GM23338 (cell line): ENCODE measurements at regions not wholly inside any gene's neighbourhood (a gene's known extent, or its start where the extent isn't known, plus 50 kb on each side); places are given as distances from the start of the nearest gene placed in this dataset.

Experiments
- ATAC-seq: fragments of 200-7000 bp; cut with Tn5 transposase; 3 replicates; pipeline ENCODE4 v1.9.1; 2020
- DNase-seq: peaks from one replicate; pipeline ENCODE4 v3.0.0-alpha.2; 2015; ENCODE audit warnings: low spot score
- H2AFZ ChIP-seq: fragments of 200-600 bp; sonication (generic); 2 replicates; pipeline ENCODE4 v1.8.0; 2016; ENCODE audit warnings: antibody characterized with exemption, mild to moderate bottlenecking, moderate library complexity
- H3F3A ChIP-seq: fragments of 200-600 bp; sonication (generic); replicated peaks from 2 replicates; pipeline ENCODE4 v1.8.0; 2017; ENCODE audit warnings: antibody characterized with exemption, mixed run types, low read depth
- H3K27ac ChIP-seq: fragments of 200-600 bp; sonication (generic); 2 replicates; pipeline ENCODE4 v1.6.1; 2016; ENCODE audit warnings: low read depth
- H3K27me3 ChIP-seq: fragments of 200-600 bp; sonication (generic); 2 replicates; pipeline ENCODE4 v1.8.0; 2016; ENCODE audit warnings: mild to moderate bottlenecking, mixed run types, moderate library complexity; ENCODE audit not compliant: insufficient read depth
- H3K36me3 ChIP-seq: fragments of 200-600 bp; sonication (generic); 2 replicates; pipeline ENCODE4 v1.8.0; 2016; ENCODE audit warnings: mild to moderate bottlenecking; ENCODE audit not compliant: insufficient read depth
- H3K4me1 ChIP-seq: fragments of 200-600 bp; sonication (generic); 2 replicates; pipeline ENCODE4 v1.8.0; 2016; ENCODE audit warnings: mild to moderate bottlenecking, moderate library complexity; ENCODE audit not compliant: insufficient read depth
- H3K4me2 ChIP-seq: fragments of 200-600 bp; sonication (generic); 2 replicates; pipeline ENCODE4 v1.7.1; 2017; ENCODE audit warnings: mixed run types
- H3K4me3 ChIP-seq: fragments of 200-600 bp; sonication (generic); 2 replicates; pipeline ENCODE4 v1.6.1; 2016; ENCODE audit warnings: mixed run types
- H3K79me2 ChIP-seq: fragments of 200-600 bp; sonication (generic); replicated peaks from 2 replicates; pipeline ENCODE4 v1.8.0; 2017; ENCODE audit warnings: mild to moderate bottlenecking; ENCODE audit not compliant: insufficient read depth
- H3K9me2 ChIP-seq: fragments of 200-600 bp; sonication (generic); 2 replicates; pipeline ENCODE4 v1.8.0; 2017; ENCODE audit not compliant: insufficient read depth
- H4K20me1 ChIP-seq: fragments of 200-600 bp; sonication (generic); replicated peaks from 2 replicates; pipeline ENCODE4 v1.8.0; 2017; ENCODE audit warnings: mild to moderate bottlenecking; ENCODE audit not compliant: insufficient read depth
- H3K27ac Mint-ChIP-seq: 2 replicates; pipeline ENCODE4 v1.8.0; 2020; ENCODE audit warnings: inconsistent platforms, mild to moderate bottlenecking, moderate library complexity, mixed read lengths
- H3K27me3 Mint-ChIP-seq: 3 replicates; pipeline ENCODE4 v1.8.0; 2022; ENCODE audit warnings: low read depth, mild to moderate bottlenecking, moderate library complexity, mixed read lengths, inconsistent platforms; ENCODE audit not compliant: insufficient read depth, poor library complexity
- H3K36me3 Mint-ChIP-seq: 3 replicates; pipeline ENCODE4 v1.8.0; 2021; ENCODE audit warnings: low read depth, mild to moderate bottlenecking, inconsistent platforms, moderate library complexity, mixed read lengths
- H3K4me1 Mint-ChIP-seq: 3 replicates; pipeline ENCODE4 v1.8.0; 2020; ENCODE audit warnings: mild to moderate bottlenecking, inconsistent platforms, mixed read lengths
- H3K4me3 Mint-ChIP-seq: 3 replicates; pipeline ENCODE4 v1.8.0; 2021; ENCODE audit warnings: moderate library complexity, mild to moderate bottlenecking, inconsistent platforms, mixed read lengths
- H3K9me3 Mint-ChIP-seq: 3 replicates; pipeline ENCODE4 v1.8.0; 2020; ENCODE audit warnings: moderate library complexity, mild to moderate bottlenecking, inconsistent platforms, mixed read lengths
- CREB1 ChIP-seq: fragments of 250-450 bp; sonication (Bioruptor Pico); IDR thresholded peaks from 2 replicates; pipeline ENCODE4 v1.5.0; 2020; ENCODE audit warnings: low read depth, mild to moderate bottlenecking, moderate library complexity
- EZH2 ChIP-seq: fragments of 200-600 bp; sonication (generic); IDR thresholded peaks from one replicate; pipeline ENCODE4 v1.8.0; 2017; ENCODE audit warnings: antibody characterized with exemption, mild to moderate bottlenecking, low read depth; ENCODE audit not compliant: unreplicated experiment
- EZH2phosphoT487 ChIP-seq: fragments of 200-600 bp; sonication (generic); IDR thresholded peaks from one replicate; pipeline ENCODE4 v1.8.1; 2018; ENCODE audit warnings: antibody characterized with exemption; ENCODE audit not compliant: unreplicated experiment
- JUNB ChIP-seq: IDR thresholded peaks from one replicate; pipeline ENCODE4 v1.6.1; 2016; ENCODE audit warnings: antibody characterized with exemption; ENCODE audit not compliant: unreplicated experiment
- NANOG ChIP-seq: IDR thresholded peaks from 2 replicates; pipeline ENCODE4 v1.6.1; 2016; ENCODE audit warnings: antibody characterized with exemption, borderline replicate concordance
- POLR2AphosphoS5 ChIP-seq: IDR thresholded peaks from 2 replicates; pipeline ENCODE4 v1.6.1; 2016; ENCODE audit warnings: antibody characterized with exemption, low read depth
- STAT1 ChIP-seq: IDR thresholded peaks from one replicate; pipeline ENCODE4 v1.6.1; 2016; ENCODE audit warnings: antibody characterized with exemption; ENCODE audit not compliant: unreplicated experiment
- ZNF114 ChIP-seq: fragments of 250-450 bp; sonication (Bioruptor Pico); IDR thresholded peaks from 2 replicates; pipeline ENCODE4 v1.5.0; 2020; ENCODE audit warnings: mild to moderate bottlenecking, moderate library complexity
- ZNF331 ChIP-seq: fragments of 250-450 bp; sonication (Bioruptor Pico); IDR thresholded peaks from 2 replicates; pipeline ENCODE4 v1.5.0; 2020; ENCODE audit warnings: low read depth, mild to moderate bottlenecking, moderate library complexity
- TF ChIP-seq, protein P1 (sequence below), 2 experiments: fragments of 200-600 bp in 1 of 2; sonication (generic) in 1 of 2; conservative IDR thresholded peaks; 2 replicates each; pipeline versions ENCODE4 v1.5.1 to v1.6.1; 2016 to 2017; ENCODE audit warnings: antibody characterized with exemption in 2 of 2, low read depth in 2 of 2, mild to moderate bottlenecking in 2 of 2, moderate library complexity in 1 of 2
- TF ChIP-seq, protein P2 (sequence below): fragments of 250-450 bp; sonication (Bioruptor Pico); IDR thresholded peaks from 2 replicates; pipeline ENCODE4 v1.5.0; 2020; ENCODE audit warnings: mild to moderate bottlenecking, moderate library complexity
- TF ChIP-seq, protein P3 (sequence below): IDR thresholded peaks from 2 replicates; pipeline ENCODE4 v1.6.1; 2016; ENCODE audit warnings: antibody characterized with exemption
- TF ChIP-seq, protein P4 (sequence below): IDR thresholded peaks from one replicate; pipeline ENCODE4 v1.6.1; 2018; ENCODE audit warnings: antibody characterized with exemption; ENCODE audit not compliant: unreplicated experiment

DNA sequence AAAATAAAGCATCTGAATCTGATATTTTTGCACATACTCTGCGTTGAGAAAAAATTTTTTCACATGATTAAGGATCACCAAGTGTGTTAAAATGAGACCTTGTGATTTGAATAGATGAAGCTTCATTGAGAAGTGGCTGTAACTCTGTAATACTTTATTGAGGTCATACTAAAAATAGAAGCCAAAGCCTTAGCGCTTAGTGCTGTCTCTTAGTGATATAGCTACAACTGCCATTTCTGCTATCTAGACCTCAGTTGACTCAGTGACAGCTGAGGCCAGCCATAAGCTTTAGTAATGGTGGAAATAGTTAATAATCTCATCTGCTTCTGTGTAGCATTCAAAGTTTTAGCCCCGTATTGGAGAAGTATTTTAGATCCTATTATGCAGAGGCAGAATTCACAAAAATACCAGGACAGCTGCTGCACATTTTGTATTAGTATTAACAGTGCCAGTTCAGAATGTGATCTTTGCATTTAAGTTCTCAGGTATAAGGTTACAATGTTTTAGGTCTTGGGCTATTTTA is 107.4 kb upstream of the SGCD start:
- no peak overlapping the region for H2AFZ ChIP-seq
- H3K27me3 Mint-ChIP-seq = no peaks in the 10 kb centered on the region
- H3K9me2 ChIP-seq = no peaks in the 10 kb centered on the region
- no peaks in the 10 kb centered on the region for H3K36me3 Mint-ChIP-seq
- H3K4me1 ChIP-seq = no peaks in the 10 kb centered on the region
- no peak overlapping the region for H3K4me3 Mint-ChIP-seq
- H4K20me1 ChIP-seq = no peaks in the 10 kb centered on the region
- TF ChIP-seq EZH2phosphoT487 (no peak), CREB1 (CRISPR knock-in tag) (no peak), EZH2 (no peak), ZNF331 (CRISPR knock-in tag) (no peak), POLR2AphosphoS5 (no peak), STAT1 (no peak), ZNF114 (CRISPR knock-in tag) (no peak), NANOG (no peak), JUNB (no peak)
- TF ChIP-seq, protein P1, sequence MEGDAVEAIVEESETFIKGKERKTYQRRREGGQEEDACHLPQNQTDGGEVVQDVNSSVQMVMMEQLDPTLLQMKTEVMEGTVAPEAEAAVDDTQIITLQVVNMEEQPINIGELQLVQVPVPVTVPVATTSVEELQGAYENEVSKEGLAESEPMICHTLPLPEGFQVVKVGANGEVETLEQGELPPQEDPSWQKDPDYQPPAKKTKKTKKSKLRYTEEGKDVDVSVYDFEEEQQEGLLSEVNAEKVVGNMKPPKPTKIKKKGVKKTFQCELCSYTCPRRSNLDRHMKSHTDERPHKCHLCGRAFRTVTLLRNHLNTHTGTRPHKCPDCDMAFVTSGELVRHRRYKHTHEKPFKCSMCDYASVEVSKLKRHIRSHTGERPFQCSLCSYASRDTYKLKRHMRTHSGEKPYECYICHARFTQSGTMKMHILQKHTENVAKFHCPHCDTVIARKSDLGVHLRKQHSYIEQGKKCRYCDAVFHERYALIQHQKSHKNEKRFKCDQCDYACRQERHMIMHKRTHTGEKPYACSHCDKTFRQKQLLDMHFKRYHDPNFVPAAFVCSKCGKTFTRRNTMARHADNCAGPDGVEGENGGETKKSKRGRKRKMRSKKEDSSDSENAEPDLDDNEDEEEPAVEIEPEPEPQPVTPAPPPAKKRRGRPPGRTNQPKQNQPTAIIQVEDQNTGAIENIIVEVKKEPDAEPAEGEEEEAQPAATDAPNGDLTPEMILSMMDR (conservative IDR thresholded peaks at IDR 0.05; ENCODE audit: low read depth in 2 of 2) = no peak
- TF ChIP-seq, protein P2, sequence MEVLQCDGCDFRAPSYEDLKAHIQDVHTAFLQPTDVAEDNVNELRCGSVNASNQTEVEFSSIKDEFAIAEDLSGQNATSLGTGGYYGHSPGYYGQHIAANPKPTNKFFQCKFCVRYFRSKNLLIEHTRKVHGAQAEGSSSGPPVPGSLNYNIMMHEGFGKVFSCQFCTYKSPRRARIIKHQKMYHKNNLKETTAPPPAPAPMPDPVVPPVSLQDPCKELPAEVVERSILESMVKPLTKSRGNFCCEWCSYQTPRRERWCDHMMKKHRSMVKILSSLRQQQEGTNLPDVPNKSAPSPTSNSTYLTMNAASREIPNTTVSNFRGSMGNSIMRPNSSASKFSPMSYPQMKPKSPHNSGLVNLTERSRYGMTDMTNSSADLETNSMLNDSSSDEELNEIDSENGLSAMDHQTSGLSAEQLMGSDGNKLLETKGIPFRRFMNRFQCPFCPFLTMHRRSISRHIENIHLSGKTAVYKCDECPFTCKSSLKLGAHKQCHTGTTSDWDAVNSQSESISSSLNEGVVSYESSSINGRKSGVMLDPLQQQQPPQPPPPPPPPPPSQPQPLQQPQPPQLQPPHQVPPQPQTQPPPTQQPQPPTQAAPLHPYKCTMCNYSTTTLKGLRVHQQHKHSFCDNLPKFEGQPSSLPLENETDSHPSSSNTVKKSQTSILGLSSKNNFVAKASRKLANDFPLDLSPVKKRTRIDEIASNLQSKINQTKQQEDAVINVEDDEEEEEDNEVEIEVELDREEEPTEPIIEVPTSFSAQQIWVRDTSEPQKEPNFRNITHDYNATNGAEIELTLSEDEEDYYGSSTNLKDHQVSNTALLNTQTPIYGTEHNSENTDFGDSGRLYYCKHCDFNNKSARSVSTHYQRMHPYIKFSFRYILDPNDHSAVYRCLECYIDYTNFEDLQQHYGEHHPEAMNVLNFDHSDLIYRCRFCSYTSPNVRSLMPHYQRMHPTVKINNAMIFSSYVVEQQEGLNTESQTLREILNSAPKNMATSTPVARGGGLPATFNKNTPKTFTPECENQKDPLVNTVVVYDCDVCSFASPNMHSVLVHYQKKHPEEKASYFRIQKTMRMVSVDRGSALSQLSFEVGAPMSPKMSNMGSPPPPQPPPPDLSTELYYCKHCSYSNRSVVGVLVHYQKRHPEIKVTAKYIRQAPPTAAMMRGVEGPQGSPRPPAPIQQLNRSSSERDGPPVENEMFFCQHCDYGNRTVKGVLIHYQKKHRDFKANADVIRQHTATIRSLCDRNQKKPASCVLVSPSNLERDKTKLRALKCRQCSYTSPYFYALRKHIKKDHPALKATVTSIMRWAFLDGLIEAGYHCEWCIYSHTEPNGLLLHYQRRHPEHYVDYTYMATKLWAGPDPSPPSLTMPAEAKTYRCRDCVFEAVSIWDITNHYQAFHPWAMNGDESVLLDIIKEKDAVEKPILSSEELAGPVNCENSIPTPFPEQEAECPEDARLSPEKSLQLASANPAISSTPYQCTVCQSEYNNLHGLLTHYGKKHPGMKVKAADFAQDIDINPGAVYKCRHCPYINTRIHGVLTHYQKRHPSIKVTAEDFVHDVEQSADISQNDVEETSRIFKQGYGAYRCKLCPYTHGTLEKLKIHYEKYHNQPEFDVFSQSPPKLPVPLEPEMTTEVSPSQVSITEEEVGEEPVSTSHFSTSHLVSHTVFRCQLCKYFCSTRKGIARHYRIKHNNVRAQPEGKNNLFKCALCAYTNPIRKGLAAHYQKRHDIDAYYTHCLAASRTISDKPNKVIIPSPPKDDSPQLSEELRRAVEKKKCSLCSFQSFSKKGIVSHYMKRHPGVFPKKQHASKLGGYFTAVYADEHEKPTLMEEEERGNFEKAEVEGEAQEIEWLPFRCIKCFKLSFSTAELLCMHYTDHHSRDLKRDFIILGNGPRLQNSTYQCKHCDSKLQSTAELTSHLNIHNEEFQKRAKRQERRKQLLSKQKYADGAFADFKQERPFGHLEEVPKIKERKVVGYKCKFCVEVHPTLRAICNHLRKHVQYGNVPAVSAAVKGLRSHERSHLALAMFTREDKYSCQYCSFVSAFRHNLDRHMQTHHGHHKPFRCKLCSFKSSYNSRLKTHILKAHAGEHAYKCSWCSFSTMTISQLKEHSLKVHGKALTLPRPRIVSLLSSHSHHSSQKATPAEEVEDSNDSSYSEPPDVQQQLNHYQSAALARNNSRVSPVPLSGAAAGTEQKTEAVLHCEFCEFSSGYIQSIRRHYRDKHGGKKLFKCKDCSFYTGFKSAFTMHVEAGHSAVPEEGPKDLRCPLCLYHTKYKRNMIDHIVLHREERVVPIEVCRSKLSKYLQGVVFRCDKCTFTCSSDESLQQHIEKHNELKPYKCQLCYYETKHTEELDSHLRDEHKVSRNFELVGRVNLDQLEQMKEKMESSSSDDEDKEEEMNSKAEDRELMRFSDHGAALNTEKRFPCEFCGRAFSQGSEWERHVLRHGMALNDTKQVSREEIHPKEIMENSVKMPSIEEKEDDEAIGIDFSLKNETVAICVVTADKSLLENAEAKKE = no peak
- TF ChIP-seq, protein P3, sequence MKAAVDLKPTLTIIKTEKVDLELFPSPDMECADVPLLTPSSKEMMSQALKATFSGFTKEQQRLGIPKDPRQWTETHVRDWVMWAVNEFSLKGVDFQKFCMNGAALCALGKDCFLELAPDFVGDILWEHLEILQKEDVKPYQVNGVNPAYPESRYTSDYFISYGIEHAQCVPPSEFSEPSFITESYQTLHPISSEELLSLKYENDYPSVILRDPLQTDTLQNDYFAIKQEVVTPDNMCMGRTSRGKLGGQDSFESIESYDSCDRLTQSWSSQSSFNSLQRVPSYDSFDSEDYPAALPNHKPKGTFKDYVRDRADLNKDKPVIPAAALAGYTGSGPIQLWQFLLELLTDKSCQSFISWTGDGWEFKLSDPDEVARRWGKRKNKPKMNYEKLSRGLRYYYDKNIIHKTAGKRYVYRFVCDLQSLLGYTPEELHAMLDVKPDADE = no peak
- TF ChIP-seq, protein P4, sequence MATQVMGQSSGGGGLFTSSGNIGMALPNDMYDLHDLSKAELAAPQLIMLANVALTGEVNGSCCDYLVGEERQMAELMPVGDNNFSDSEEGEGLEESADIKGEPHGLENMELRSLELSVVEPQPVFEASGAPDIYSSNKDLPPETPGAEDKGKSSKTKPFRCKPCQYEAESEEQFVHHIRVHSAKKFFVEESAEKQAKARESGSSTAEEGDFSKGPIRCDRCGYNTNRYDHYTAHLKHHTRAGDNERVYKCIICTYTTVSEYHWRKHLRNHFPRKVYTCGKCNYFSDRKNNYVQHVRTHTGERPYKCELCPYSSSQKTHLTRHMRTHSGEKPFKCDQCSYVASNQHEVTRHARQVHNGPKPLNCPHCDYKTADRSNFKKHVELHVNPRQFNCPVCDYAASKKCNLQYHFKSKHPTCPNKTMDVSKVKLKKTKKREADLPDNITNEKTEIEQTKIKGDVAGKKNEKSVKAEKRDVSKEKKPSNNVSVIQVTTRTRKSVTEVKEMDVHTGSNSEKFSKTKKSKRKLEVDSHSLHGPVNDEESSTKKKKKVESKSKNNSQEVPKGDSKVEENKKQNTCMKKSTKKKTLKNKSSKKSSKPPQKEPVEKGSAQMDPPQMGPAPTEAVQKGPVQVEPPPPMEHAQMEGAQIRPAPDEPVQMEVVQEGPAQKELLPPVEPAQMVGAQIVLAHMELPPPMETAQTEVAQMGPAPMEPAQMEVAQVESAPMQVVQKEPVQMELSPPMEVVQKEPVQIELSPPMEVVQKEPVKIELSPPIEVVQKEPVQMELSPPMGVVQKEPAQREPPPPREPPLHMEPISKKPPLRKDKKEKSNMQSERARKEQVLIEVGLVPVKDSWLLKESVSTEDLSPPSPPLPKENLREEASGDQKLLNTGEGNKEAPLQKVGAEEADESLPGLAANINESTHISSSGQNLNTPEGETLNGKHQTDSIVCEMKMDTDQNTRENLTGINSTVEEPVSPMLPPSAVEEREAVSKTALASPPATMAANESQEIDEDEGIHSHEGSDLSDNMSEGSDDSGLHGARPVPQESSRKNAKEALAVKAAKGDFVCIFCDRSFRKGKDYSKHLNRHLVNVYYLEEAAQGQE = no peak
- no peaks in the 10 kb centered on the region for H3F3A ChIP-seq
- H3K9me3 Mint-ChIP-seq = no peaks in the 10 kb centered on the region
- no peaks in the 10 kb centered on the region for H3K4me1 Mint-ChIP-seq
- no peak overlapping the region for H3K27ac ChIP-seq
- ATAC-seq (no peak), DNase-seq (no peak)
- no peak overlapping the region for H3K4me2 ChIP-seq
- H3K36me3 ChIP-seq = no peaks in the 10 kb centered on the region
- H3K79me2 ChIP-seq = no peaks in the 10 kb centered on the region
- no peaks in the 10 kb centered on the region for H3K27me3 ChIP-seq
- H3K4me3 ChIP-seq = no peak overlapping the region
- no peak overlapping the region for H3K27ac Mint-ChIP-seq
